ENCODE measurements at regions not wholly inside any gene's neighbourhood (a gene's known extent, or its start where the extent isn't known, plus 50 kb on each side); places are given as distances from the start of the nearest gene placed in this dataset.

- H3K9me2 ChIP-seq (replicated peaks; ENCODE audit: insufficient read depth, low read length) = no peaks in the 10 kb centered on the region
- H4K20me1 ChIP-seq (ENCODE audit: low read depth, low read length) = no peaks in the 10 kb centered on the region
- no peak overlapping the region for H3K4me3 ChIP-seq (ENCODE audit: insufficient read depth, low read length, poor library complexity, severe bottlenecking)
- no peak overlapping the region for H3K27ac ChIP-seq (ENCODE audit: low read depth, low read length)
- TF ChIP-seq, protein P1, sequence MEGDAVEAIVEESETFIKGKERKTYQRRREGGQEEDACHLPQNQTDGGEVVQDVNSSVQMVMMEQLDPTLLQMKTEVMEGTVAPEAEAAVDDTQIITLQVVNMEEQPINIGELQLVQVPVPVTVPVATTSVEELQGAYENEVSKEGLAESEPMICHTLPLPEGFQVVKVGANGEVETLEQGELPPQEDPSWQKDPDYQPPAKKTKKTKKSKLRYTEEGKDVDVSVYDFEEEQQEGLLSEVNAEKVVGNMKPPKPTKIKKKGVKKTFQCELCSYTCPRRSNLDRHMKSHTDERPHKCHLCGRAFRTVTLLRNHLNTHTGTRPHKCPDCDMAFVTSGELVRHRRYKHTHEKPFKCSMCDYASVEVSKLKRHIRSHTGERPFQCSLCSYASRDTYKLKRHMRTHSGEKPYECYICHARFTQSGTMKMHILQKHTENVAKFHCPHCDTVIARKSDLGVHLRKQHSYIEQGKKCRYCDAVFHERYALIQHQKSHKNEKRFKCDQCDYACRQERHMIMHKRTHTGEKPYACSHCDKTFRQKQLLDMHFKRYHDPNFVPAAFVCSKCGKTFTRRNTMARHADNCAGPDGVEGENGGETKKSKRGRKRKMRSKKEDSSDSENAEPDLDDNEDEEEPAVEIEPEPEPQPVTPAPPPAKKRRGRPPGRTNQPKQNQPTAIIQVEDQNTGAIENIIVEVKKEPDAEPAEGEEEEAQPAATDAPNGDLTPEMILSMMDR (IDR thresholded peaks at IDR 0.05; ENCODE audit: insufficient read depth, low read length, poor library complexity, severe bottlenecking) = no peak
- TF ChIP-seq EZH2phosphoT487 (conservative IDR thresholded peaks at IDR 0.05; ENCODE audit: low read length) = no peak
- no peaks in the 10 kb centered on the region for H3K27me3 ChIP-seq (ENCODE audit: low read length)
- no peak overlapping the region for H3K4me2 ChIP-seq (ENCODE audit: low read depth, low read length, poor library complexity, severe bottlenecking)
- H3K9ac ChIP-seq (ENCODE audit: low read length) = no peak overlapping the region
- no peaks in the 10 kb centered on the region for H3K79me2 ChIP-seq (ENCODE audit: insufficient read depth, low read length)
- H3F3A ChIP-seq (ENCODE audit: insufficient read depth) = no peaks in the 10 kb centered on the region
- H3K9me3 ChIP-seq (ENCODE audit: insufficient read depth, low read length) = no peaks in the 10 kb centered on the region
- H3K36me3 ChIP-seq (ENCODE audit: low read length) = no peaks in the 10 kb centered on the region
- no peak overlapping the region for H2AFZ ChIP-seq (ENCODE audit: low read depth, low read length, severe bottlenecking)
Measured at GRCh38 chr14:89641495-89642175, 224.6 kb upstream of the FOXN3 start.

GRCh38 chr14:89640141-89640540, 223.1 kb upstream of the FOXN3 start:
- Histone ChIP-seq H3K9me3 (ENCODE audit: insufficient read depth, low read length) (no peaks in the 10 kb centered on the region), H3K4me2 (ENCODE audit: low read depth, low read length, poor library complexity, severe bottlenecking) (no peak overlapping the region), H2AFZ (ENCODE audit: low read depth, low read length, severe bottlenecking) (no peak overlapping the region)

GRCh38 chr14:89639687-89640086, 222.7 kb upstream of the FOXN3 start:
- no peak for TF ChIP-seq EZH2phosphoT487 (conservative IDR thresholded peaks at IDR 0.05; ENCODE audit: low read length)
- TF ChIP-seq, protein P1 (IDR thresholded peaks at IDR 0.05; ENCODE audit: insufficient read depth, low read length, poor library complexity, severe bottlenecking) = no peak
- H3K9me3 ChIP-seq (ENCODE audit: insufficient read depth, low read length) = no peaks in the 10 kb centered on the region
- H3K9ac ChIP-seq (ENCODE audit: low read length) = no peak overlapping the region
- H2AFZ ChIP-seq (ENCODE audit: low read depth, low read length, severe bottlenecking) = no peak overlapping the region
- no peak overlapping the region for H3K27ac ChIP-seq (ENCODE audit: low read depth, low read length)
- H3K27me3 ChIP-seq (ENCODE audit: low read length) = no peaks in the 10 kb centered on the region
- no peaks in the 10 kb centered on the region for H3K36me3 ChIP-seq (ENCODE audit: low read length)
- H3K4me3 ChIP-seq (ENCODE audit: insufficient read depth, low read length, poor library complexity, severe bottlenecking) = no peak overlapping the region
- H3K79me2 ChIP-seq (ENCODE audit: insufficient read depth, low read length) = no peaks in the 10 kb centered on the region
- H3K9me2 ChIP-seq (replicated peaks; ENCODE audit: insufficient read depth, low read length) = no peaks in the 10 kb centered on the region
- no peaks in the 10 kb centered on the region for H3F3A ChIP-seq (ENCODE audit: insufficient read depth)
- H4K20me1 ChIP-seq (ENCODE audit: low read depth, low read length) = no peaks in the 10 kb centered on the region
- H3K4me2 ChIP-seq (ENCODE audit: low read depth, low read length, poor library complexity, severe bottlenecking) = no peak overlapping the region

More at GRCh38 chr14:89640141-89640540, 223.1 kb upstream of the FOXN3 start:
- Histone ChIP-seq H3K27me3 (ENCODE audit: low read length) (no peaks in the 10 kb centered on the region), H3K27ac (ENCODE audit: low read depth, low read length) (no peak overlapping the region), H4K20me1 (ENCODE audit: low read depth, low read length) (no peaks in the 10 kb centered on the region), H3K36me3 (ENCODE audit: low read length) (no peaks in the 10 kb centered on the region), H3F3A (ENCODE audit: insufficient read depth) (no peaks in the 10 kb centered on the region), H3K9ac (ENCODE audit: low read length) (no peak overlapping the region), H3K9me2 (replicated peaks; ENCODE audit: insufficient read depth, low read length) (no peaks in the 10 kb centered on the region), H3K4me3 (ENCODE audit: insufficient read depth, low read length, poor library complexity, severe bottlenecking) (no peak overlapping the region), H3K79me2 (ENCODE audit: insufficient read depth, low read length) (no peaks in the 10 kb centered on the region)
- TF ChIP-seq EZH2phosphoT487 (conservative IDR thresholded peaks at IDR 0.05; ENCODE audit: low read length) = no peak
- TF ChIP-seq, protein P1 (IDR thresholded peaks at IDR 0.05; ENCODE audit: insufficient read depth, low read length, poor library complexity, severe bottlenecking) = no peak

All from SU-DHL-6 (cell line).